HG02885 (cell line): ENCODE measurements at regions not wholly inside any gene's neighbourhood (a gene's known extent, or its start where the extent isn't known, plus 50 kb on each side); places are given as distances from the start of the nearest gene placed in this dataset.

Experiments used
- ATAC-seq: cut with Tn5 transposase; IDR thresholded peaks from one replicate; pipeline ENCODE4 v1.9.1; 2021; ENCODE audit warnings: mild to moderate bottlenecking; ENCODE audit not compliant: unreplicated experiment, poor library complexity

GRCh38 chr2:58665154-58665553 is 424.0 kb upstream of the FANCL start:
- ATAC-seq: no peak

GRCh38 chr2:58664523-58665151 is 423.5 kb upstream of the FANCL start:
- ATAC-seq: no peak

GRCh38 chr2:58660046-58660445 is 418.9 kb upstream of the FANCL start:
- ATAC-seq: no peak

GRCh38 chr2:58655152-58655551 is 414.0 kb upstream of the FANCL start:
- ATAC-seq: no peak

- ATAC-seq: no peak
Observed at GRCh38 chr2:58651930-58652329, 410.8 kb upstream of the FANCL start.

GRCh38 chr2:58650781-58651180 is 409.7 kb upstream of the FANCL start:
- ATAC-seq: no peak

GRCh38 chr2:58649756-58650155 is 408.6 kb upstream of the FANCL start:
- no peak for ATAC-seq

GRCh38 chr2:58645017-58645416 is 403.9 kb upstream of the FANCL start:
- ATAC-seq: no peak

- no peak for ATAC-seq
Observed at GRCh38 chr2:58644451-58644850, 403.3 kb upstream of the FANCL start.

GRCh38 chr2:58641001-58641400 is 399.9 kb upstream of the FANCL start:
- ATAC-seq: no peak

GRCh38 chr2:58640042-58640441 is 398.9 kb upstream of the FANCL start:
- no peak for ATAC-seq

- no peak for ATAC-seq
Observed at GRCh38 chr2:58638256-58638805, 397.2 kb upstream of the FANCL start.

GRCh38 chr2:58636872-58637271 is 395.7 kb upstream of the FANCL start:
- ATAC-seq: no peak

- ATAC-seq: no peak
Observed at GRCh38 chr2:58635801-58636375, 394.8 kb upstream of the FANCL start.

GRCh38 chr2:58634653-58635370 is 393.7 kb upstream of the FANCL start:
- ATAC-seq: no peak

GRCh38 chr2:58633613-58634365 is 392.7 kb upstream of the FANCL start:
- no peak for ATAC-seq

GRCh38 chr2:58631986-58632385 is 390.9 kb upstream of the FANCL start:
- no peak for ATAC-seq

- ATAC-seq: no peak
Observed at GRCh38 chr2:58629545-58630119, 388.5 kb upstream of the FANCL start.

- no peak for ATAC-seq
Observed at GRCh38 chr2:58620896-58621295, 379.8 kb upstream of the FANCL start.

- no peak for ATAC-seq
Observed at GRCh38 chr2:58620093-58620492, 379.0 kb upstream of the FANCL start.
